ENCODE measurements at regions not wholly inside any gene's neighbourhood (a gene's known extent, or its start where the extent isn't known, plus 50 kb on each side); places are given as distances from the start of the nearest gene placed in this dataset.

DNA sequence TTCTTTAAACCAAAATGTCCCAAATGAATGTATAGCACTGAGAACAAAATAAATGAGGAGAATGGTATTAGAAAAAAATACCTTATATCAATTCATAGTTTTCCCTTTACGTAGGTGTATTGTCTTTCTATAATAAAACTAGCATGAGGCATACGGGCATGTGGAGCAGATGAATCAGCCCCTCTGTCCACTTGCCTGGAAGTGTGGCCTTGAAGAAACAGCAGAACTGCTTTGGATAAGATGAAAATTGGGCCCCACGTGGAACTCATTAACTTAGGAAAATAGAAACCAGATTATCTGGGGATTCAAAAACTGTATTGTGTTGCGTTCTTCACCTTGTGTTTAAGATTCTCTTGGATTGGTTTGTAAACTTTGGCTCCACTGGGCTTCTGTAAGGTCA, 356.8 kb upstream of the B3GALT2 start:
- Mint-ChIP-seq H3K4me1 (peaks cover 24 to 31% of the 10 kb centered on the region in 2 donors), H3K27ac (no peak overlapping the region), H3K36me3 (peaks cover 0 to 3% (median 0%) of the 10 kb centered on the region in 3 donors), H3K27me3 (ENCODE audit: low read depth in 3 of 3) (peaks cover 0 to 3% (median 1%) of the 10 kb centered on the region in 3 donors), H3K9me3 (no peaks in the 10 kb centered on the region), H3K4me3 (no peak overlapping the region)
- DNase-seq: no peak

DNA sequence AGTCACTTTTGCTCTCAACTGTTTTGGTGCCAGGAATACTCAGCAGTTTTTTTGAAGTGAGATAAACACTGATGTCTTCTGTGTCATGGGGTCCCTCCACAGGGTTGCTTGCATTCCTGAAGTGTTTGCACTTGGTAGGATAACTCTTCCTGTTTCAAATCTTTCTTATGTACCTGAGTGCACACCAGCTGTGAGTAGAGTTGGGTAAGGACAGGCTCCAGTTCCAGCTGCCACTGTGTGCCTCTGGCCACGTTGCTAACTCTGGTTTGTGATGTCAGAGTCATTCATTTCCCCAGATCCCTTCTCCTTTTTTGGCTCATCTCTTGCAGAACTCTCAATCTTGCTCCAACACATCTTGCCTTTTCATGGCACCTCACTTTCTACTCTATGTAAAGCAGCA, 356.3 kb upstream of the B3GALT2 start:
- peaks cover 28 to 36% of the 10 kb centered on the region in 2 donors for H3K4me1 Mint-ChIP-seq
- no peak overlapping the region for H3K4me3 Mint-ChIP-seq
- H3K9me3 Mint-ChIP-seq: no peaks in the 10 kb centered on the region
- DNase-seq: no peak
- H3K27ac Mint-ChIP-seq: peak overlapping the region in 2 of 6 donors; percentile 2 to 47
- H3K27me3 Mint-ChIP-seq (ENCODE audit: low read depth in 3 of 3): peaks cover 0 to 3% (median 1%) of the 10 kb centered on the region in 3 donors
- peaks cover 0 to 3% (median 0%) of the 10 kb centered on the region in 3 donors for H3K36me3 Mint-ChIP-seq

GRCh38 chr1:193540511-193540910, 354.1 kb upstream of the B3GALT2 start:
- H3K36me3 Mint-ChIP-seq: no peaks in the 10 kb centered on the region
- no peaks in the 10 kb centered on the region for H3K9me3 Mint-ChIP-seq
- no peak for DNase-seq
- H3K4me3 Mint-ChIP-seq: peak overlapping the region; percentile 75 to 84 (median 82)
- H3K27me3 Mint-ChIP-seq (ENCODE audit: low read depth in 3 of 3): peaks cover 0 to 3% (median 1%) of the 10 kb centered on the region in 3 donors
- peaks cover 31 to 39% of the 10 kb centered on the region in 2 donors for H3K4me1 Mint-ChIP-seq
- H3K27ac Mint-ChIP-seq: peak overlapping the region; percentile 77 to 96 (median 88)

- Mint-ChIP-seq H3K27me3 (ENCODE audit: low read depth in 3 of 3) (peaks cover 0 to 3% (median 1%) of the 10 kb centered on the region in 3 donors), H3K9me3 (no peaks in the 10 kb centered on the region), H3K36me3 (no peaks in the 10 kb centered on the region), H3K27ac (peak overlapping the region; percentile 77 to 96 (median 88)), H3K4me3 (peak overlapping the region; percentile 75 to 84 (median 82)), H3K4me1 (peaks cover 31 to 39% of the 10 kb centered on the region in 2 donors)
- DNase-seq: peak; percentile 9 to 36 (median 12)
Observed at GRCh38 chr1:193539731-193540459, 353.5 kb upstream of the B3GALT2 start.

DNA sequence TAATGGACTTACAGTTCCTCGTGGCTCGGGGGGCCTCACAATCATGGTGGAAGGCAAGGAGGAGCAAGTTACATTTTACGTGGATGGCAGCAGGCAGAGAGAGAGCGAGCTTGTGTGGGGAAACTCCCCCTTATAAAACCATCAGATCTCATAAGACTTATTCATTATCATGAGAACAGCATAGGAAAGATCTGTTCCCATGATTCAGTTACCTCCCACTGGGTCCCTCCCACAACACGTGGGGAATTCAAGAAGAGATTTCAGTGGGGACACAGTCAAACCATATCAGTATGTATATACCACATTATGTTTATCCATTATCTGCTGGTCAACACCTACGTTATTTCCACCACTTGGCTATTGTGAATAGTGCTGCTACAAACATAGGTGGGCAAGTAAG, 352.3 kb upstream of the B3GALT2 start:
- Mint-ChIP-seq H3K36me3 (no peaks in the 10 kb centered on the region), H3K4me3 (peak overlapping the region in 1 of 5 donors; percentile 62), H3K4me1 (peaks cover 31 to 39% of the 10 kb centered on the region in 2 donors), H3K27me3 (ENCODE audit: low read depth in 3 of 3) (peaks cover 0 to 1% (median 0%) of the 10 kb centered on the region in 3 donors), H3K9me3 (no peaks in the 10 kb centered on the region), H3K27ac (peak overlapping the region in 3 of 6 donors; percentile 65 to 86 (median 69))
- no peak for DNase-seq

DNA sequence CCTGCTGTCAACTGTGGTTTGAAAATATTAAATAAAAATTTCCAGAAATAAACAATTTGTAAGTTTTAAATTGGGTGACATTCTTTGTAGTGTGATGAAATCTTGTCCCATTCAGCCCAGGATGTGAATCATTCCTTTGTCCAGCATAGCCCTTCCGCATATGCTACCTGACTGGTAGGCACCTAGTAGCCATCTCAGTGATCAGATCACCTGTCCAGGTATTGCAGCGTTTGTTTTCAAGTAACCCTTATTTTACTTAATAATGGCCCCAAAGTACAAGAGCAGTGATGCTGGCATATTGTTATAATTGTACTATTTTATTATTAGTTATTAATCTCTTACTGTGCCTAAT, 351.6 kb upstream of the B3GALT2 start:
- Mint-ChIP-seq H3K27me3 (ENCODE audit: low read depth in 3 of 3) (peaks cover 0 to 1% (median 0%) of the 10 kb centered on the region in 3 donors), H3K9me3 (no peaks in the 10 kb centered on the region), H3K36me3 (no peaks in the 10 kb centered on the region), H3K27ac (peak overlapping the region in 1 of 6 donors; percentile 55), H3K4me1 (peaks cover 31 to 39% of the 10 kb centered on the region in 2 donors), H3K4me3 (peak overlapping the region in 3 of 5 donors; percentile 23 to 72 (median 31))
- no peak for DNase-seq

DNA sequence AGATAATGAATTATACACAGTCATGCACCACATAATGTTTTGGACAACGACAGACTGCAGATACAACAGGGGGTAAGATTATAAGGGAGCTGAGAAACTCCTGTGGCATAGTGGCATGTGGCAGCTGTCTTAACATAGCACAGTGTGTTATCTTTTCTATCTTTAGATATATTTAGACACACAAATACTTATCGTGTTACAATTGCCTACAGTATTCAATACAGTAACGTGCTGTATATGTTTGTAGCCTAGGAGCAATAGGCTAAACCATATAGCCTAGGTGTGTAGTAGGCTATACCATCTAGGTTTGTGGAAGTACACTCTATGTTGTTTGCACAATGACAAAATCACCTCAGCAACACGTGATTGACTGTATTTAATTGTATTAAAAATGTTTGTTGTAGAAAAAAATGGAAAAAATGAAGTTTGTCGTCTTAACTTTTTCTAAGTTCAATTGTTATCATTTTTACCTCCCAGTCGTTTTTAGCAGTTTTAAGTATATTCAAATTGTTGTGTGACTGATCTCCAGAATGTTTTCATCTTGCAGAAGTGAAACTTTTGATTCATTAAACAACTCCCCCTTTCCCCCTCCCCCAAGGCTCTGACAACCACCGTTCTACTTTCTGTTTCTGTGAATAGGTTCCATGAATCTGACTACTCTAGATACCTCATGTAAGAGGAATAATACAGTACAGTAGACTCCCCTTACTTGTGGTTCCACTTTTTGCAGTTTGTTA, 351.0 kb upstream of the B3GALT2 start:
- H3K9me3 Mint-ChIP-seq: no peaks in the 10 kb centered on the region
- peak overlapping the region in 4 of 5 donors; percentile 7 to 72 (median 30) for H3K4me3 Mint-ChIP-seq
- peak in 2 of 3 donors; percentile 3 to 38 for DNase-seq
- H3K4me1 Mint-ChIP-seq: peaks cover 31 to 39% of the 10 kb centered on the region in 2 donors
- H3K27me3 Mint-ChIP-seq (ENCODE audit: low read depth in 3 of 3): peaks cover 0 to 1% (median 0%) of the 10 kb centered on the region in 3 donors
- no peaks in the 10 kb centered on the region for H3K36me3 Mint-ChIP-seq
- H3K27ac Mint-ChIP-seq: peak overlapping the region in 3 of 6 donors; percentile 34 to 70 (median 45)

DNA sequence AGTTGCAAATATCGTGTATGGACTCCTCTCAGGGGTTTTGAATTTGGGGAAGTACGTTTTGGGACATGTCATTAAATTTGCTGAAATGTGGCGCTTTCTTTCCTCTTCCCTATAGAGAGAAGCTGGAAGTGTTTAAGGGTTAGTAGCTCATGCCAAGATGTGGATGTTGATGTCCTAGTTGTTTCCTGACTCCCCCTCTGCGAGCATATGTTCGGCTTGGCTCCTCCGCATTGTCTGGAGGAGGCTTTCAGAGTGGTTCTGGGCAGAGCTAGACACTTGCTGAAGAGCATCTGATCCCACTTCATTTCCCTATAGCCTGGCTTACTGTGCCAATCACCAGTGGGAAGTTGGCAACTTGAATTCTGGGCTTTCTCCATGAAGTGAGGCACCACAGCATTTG, 347.4 kb upstream of the B3GALT2 start:
- H3K36me3 Mint-ChIP-seq: no peaks in the 10 kb centered on the region
- H3K27me3 Mint-ChIP-seq (ENCODE audit: low read depth in 3 of 3): peaks cover 0 to 2% (median 0%) of the 10 kb centered on the region in 3 donors
- peaks cover 10 to 14% of the 10 kb centered on the region in 2 donors for H3K4me1 Mint-ChIP-seq
- H3K4me3 Mint-ChIP-seq: no peak overlapping the region
- H3K27ac Mint-ChIP-seq: no peak overlapping the region
- DNase-seq: no peak
- H3K9me3 Mint-ChIP-seq: no peaks in the 10 kb centered on the region

GRCh38 chr1:193525917-193526710, 339.7 kb upstream of the B3GALT2 start:
- no peak overlapping the region for H3K4me3 Mint-ChIP-seq
- H3K27me3 Mint-ChIP-seq (ENCODE audit: low read depth in 3 of 3): peaks cover 0 to 2% (median under 1%) of the 10 kb centered on the region in 3 donors
- H3K9me3 Mint-ChIP-seq: no peaks in the 10 kb centered on the region
- DNase-seq: no peak
- no peaks in the 10 kb centered on the region for H3K36me3 Mint-ChIP-seq
- H3K4me1 Mint-ChIP-seq: no peaks in the 10 kb centered on the region
- H3K27ac Mint-ChIP-seq: no peak overlapping the region

DNA sequence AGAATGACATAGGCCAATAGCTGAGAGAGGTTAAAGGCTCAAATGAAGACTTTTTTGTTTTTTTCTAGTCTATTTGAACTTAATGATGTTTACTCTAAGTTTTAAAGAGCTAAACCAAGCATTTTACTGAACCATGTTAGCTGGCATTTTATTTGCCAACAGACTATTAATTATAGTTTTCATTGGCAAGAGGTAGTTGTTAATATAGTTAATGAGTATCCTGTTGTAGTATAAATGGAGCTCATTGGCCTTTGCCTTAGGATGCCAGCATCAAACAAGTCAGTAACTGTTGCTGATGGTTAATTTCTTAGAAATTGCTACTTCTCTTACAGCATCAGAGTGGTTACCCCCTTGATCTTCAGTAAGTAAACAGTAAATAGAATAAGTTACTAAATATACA, 339.0 kb upstream of the B3GALT2 start:
- no peak overlapping the region for H3K27ac Mint-ChIP-seq
- H3K27me3 Mint-ChIP-seq (ENCODE audit: low read depth in 3 of 3): peaks cover 0 to 2% (median 2%) of the 10 kb centered on the region in 3 donors
- H3K4me3 Mint-ChIP-seq: no peak overlapping the region
- no peaks in the 10 kb centered on the region for H3K36me3 Mint-ChIP-seq
- no peaks in the 10 kb centered on the region for H3K4me1 Mint-ChIP-seq
- H3K9me3 Mint-ChIP-seq: no peaks in the 10 kb centered on the region
- no peak for DNase-seq

GRCh38 chr1:193524616-193525015, 338.2 kb upstream of the B3GALT2 start:
- Mint-ChIP-seq H3K4me3 (no peak overlapping the region), H3K27me3 (ENCODE audit: low read depth in 3 of 3) (peaks cover 0 to 2% (median 0%) of the 10 kb centered on the region in 3 donors), H3K36me3 (no peaks in the 10 kb centered on the region), H3K27ac (no peak overlapping the region), H3K9me3 (no peaks in the 10 kb centered on the region), H3K4me1 (no peaks in the 10 kb centered on the region)
- no peak for DNase-seq

- Mint-ChIP-seq H3K9me3 (no peaks in the 10 kb centered on the region), H3K4me1 (no peaks in the 10 kb centered on the region), H3K4me3 (no peak overlapping the region), H3K36me3 (no peaks in the 10 kb centered on the region), H3K27me3 (ENCODE audit: low read depth in 3 of 3) (peaks cover 0 to 2% (median 0%) of the 10 kb centered on the region in 3 donors), H3K27ac (no peak overlapping the region)
- DNase-seq: no peak
Observed at GRCh38 chr1:193524021-193524420, 337.6 kb upstream of the B3GALT2 start.

GRCh38 chr1:193520472-193520871, 334.1 kb upstream of the B3GALT2 start:
- Mint-ChIP-seq H3K27me3 (ENCODE audit: low read depth in 3 of 3) (peaks cover 0 to 2% (median 2%) of the 10 kb centered on the region in 3 donors), H3K4me3 (no peak overlapping the region), H3K27ac (no peak overlapping the region), H3K9me3 (no peaks in the 10 kb centered on the region), H3K36me3 (peaks cover 0 to 3% (median 0%) of the 10 kb centered on the region in 3 donors), H3K4me1 (no peaks in the 10 kb centered on the region)
- no peak for DNase-seq
